AG10803 (cell line): ENCODE measurements at regions not wholly inside any gene's neighbourhood (a gene's known extent, or its start where the extent isn't known, plus 50 kb on each side); places are given as distances from the start of the nearest gene placed in this dataset.
"Not testable (repeated sequence)": the region's sequence is repeated elsewhere in the genome, so short reads cannot be mapped to it uniquely, and the experiment has no call there.

Source experiments
- DNase-seq: peaks from one replicate; pipeline ENCODE4 v3.0.0; 2010; ENCODE audit warnings: low read depth
- H3K4me3 ChIP-seq: 2 replicates; pipeline ENCODE4 v1.5.1; 2011; ENCODE audit warnings: mild to moderate bottlenecking, low read length, control low read depth
- TF ChIP-seq, protein P1 (sequence below): conservative IDR thresholded peaks from 2 replicates; pipeline ENCODE4 v1.5.1; 2011; ENCODE audit warnings: mild to moderate bottlenecking, low read length, control low read depth, inconsistent platforms

- H3K4me3 ChIP-seq, result no peak overlapping the region
- DNase-seq, result peak; percentile 39
- TF ChIP-seq, protein P1, sequence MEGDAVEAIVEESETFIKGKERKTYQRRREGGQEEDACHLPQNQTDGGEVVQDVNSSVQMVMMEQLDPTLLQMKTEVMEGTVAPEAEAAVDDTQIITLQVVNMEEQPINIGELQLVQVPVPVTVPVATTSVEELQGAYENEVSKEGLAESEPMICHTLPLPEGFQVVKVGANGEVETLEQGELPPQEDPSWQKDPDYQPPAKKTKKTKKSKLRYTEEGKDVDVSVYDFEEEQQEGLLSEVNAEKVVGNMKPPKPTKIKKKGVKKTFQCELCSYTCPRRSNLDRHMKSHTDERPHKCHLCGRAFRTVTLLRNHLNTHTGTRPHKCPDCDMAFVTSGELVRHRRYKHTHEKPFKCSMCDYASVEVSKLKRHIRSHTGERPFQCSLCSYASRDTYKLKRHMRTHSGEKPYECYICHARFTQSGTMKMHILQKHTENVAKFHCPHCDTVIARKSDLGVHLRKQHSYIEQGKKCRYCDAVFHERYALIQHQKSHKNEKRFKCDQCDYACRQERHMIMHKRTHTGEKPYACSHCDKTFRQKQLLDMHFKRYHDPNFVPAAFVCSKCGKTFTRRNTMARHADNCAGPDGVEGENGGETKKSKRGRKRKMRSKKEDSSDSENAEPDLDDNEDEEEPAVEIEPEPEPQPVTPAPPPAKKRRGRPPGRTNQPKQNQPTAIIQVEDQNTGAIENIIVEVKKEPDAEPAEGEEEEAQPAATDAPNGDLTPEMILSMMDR, result peak; percentile 87
Measured at GRCh38 chr18:6521803-6522418, 107.2 kb upstream of the L3MBTL4 start.

DNA sequence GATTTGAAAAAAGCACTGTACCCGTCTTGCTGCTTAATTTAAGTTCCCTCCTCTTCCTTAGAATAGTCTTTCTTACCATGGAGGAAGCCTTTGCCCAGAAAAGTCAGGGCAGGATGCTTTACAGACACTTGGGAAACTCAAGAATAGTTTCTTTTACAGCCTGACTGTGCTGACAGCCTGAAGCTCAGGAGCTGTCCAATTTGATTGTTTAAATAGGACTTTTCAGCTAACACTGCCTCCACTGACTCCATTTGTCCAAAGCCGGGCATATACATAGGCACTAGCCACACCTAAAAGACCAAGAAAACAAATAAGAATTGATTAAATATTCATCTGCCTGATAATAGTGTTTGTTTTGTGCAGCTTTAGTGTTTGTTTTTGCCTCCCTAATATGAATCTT is 110.9 kb upstream of the L3MBTL4 start:
- TF ChIP-seq, protein P1, result no peak
- DNase-seq, result no peak
- H3K4me3 ChIP-seq, result no peak overlapping the region

GRCh38 chr18:6537475-6537874 is 122.8 kb upstream of the L3MBTL4 start:
- DNase-seq, result no peak
- H3K4me3 ChIP-seq, result no peak overlapping the region
- TF ChIP-seq, protein P1, result no peak

DNA sequence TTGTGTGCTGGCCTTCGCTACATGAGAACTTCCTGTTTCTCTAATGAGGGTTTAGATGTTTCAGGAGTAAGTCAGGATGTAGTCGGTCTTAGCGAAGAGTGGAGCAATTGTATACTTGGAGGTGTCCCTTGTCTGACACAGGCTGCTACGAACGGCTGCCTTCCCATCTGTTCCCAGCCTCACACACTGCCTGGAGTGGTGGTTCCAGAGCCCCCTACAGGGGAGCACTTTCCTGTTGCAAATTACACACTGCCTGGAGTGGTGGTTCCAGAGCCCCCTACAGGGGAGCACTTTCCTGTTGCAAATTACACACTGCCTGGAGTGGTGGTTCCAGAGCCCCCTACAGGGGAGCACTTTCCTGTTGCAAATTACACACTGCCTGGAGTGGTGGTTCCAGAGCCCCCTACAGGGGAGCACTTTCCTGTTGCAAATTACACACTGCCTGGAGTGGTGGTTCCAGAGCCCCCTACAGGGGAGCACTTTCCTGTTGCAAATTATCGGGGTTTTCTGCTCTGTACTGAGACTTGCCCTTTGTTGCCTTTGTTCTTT is 126.5 kb upstream of the L3MBTL4 start:
- not testable (repeated sequence) for DNase-seq, H3K4me3 ChIP-seq

GRCh38 chr18:6542296-6542695 is 127.6 kb upstream of the L3MBTL4 start:
- H3K4me3 ChIP-seq, result no peak overlapping the region
- DNase-seq, result no peak
- TF ChIP-seq, protein P1, result no peak

DNA sequence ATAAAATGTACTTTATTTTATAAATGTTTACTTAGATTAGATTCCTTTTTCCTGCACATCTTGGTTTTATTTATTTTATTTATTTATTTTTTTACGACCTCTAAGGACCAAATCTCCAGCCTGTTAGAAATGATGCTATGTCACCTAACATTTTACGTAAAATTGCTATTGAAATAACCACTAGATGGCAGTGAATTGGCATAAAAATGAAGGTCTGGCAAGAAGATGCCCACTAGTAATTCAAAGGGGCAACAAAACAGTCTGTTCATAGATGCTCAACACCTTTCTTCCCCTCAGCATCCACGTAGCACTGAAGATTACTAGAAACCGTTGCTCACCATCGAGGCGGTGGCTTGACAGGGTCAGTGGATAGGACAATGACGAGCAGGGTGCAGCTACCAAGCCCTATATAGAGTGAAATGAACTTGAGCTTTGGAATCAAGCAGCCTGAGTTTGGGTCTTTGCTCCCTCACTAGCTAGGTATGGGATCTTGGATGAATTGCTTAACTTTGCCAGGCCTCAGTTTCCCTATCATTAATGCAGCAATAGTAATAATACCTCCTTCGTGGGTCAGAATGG is 128.7 kb upstream of the L3MBTL4 start:
- peak; percentile 40 for DNase-seq
- TF ChIP-seq, protein P1, result peak; percentile 64

DNA sequence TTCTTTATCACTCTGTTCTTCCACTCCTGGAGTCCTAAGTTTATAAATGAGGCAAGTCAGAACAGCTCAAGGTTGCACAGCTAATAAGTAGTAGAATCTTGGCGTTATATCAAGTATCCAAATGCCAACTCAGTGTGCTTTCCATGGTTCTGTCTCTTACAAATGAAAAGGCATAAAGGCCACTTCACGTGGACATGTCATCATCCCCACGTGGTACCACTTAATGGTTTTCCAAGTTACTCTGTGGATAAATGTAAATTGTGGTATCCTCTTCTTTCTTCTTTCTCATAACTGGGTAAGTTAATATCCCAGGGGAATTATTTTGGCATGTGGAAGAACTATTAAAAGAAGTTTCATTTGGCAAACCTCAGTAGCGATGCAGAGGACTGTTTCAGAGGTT is 131.5 kb upstream of the L3MBTL4 start:
- DNase-seq, result peak; percentile 20
- no peak overlapping the region for H3K4me3 ChIP-seq
- TF ChIP-seq, protein P1, result no peak

More for the DNA sequence above, 128.7 kb upstream of the L3MBTL4 start:
- no peak overlapping the region for H3K4me3 ChIP-seq
